ENCODE measurements at regions not wholly inside any gene's neighbourhood (a gene's known extent, or its start where the extent isn't known, plus 50 kb on each side); places are given as distances from the start of the nearest gene placed in this dataset.
A peak's percentile ranks its signal among the peaks of the same experiment; 100 is the strongest.
"Not testable (repeated sequence)": the region's sequence is repeated elsewhere in the genome, so short reads cannot be mapped to it uniquely, and the experiment has no call there.

DNA sequence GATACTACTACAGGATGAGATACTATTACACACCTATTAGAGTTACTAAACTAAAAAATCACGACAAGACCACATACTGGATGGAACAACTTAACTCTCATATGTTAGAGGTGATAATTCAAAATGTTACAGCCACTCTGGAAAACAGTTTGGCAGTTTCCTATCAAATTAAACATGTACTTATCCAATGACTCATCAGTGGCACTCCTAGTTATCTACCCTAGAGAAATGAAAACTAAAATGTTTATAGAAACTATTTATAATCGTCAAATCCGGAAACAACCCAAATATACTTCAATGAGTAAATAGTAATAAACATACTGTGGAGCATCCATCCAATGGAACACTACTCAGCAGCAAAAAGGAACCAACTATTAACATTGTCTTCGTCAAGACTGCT, 137.0 kb upstream of the RBBP8 start:
- in situ Hi-C loops (cut with HindIII; ENCODE audit: low pct_unique_long_range_greater_than_20kb, low sequenced_read_pairs), result no loop called here
- DNase-seq (ENCODE audit: low read depth in 1 of 2, low spot score in 1 of 2), result no peak
- no peak for TF ChIP-seq JUND (IDR thresholded peaks at IDR 0.05; ENCODE audit: low read depth)

DNA sequence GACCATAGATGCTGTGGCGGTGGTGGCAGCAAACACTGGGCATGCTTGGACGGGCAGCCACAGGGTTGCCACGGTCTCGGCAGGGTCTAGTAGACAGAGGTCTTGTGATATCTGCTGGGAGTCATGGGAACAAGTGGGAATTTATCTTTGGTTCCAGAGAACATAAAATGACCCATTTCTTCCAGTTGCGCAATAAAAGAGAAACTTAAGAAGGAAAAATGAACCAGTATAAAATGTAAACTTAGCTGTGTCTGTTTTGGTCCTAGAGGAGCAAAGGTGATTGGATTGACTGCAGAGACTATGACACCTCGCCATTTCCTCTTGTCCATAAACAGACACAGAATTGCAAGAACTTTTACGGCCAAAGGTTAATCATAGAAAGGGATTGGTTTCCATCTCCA, 132.6 kb upstream of the RBBP8 start:
- no peak for DNase-seq (ENCODE audit: low read depth in 1 of 2, low spot score in 1 of 2)
- in situ Hi-C loops (cut with HindIII; ENCODE audit: low pct_unique_long_range_greater_than_20kb, low sequenced_read_pairs), result no loop called here
- TF ChIP-seq JUND (IDR thresholded peaks at IDR 0.05; ENCODE audit: low read depth), result no peak

DNA sequence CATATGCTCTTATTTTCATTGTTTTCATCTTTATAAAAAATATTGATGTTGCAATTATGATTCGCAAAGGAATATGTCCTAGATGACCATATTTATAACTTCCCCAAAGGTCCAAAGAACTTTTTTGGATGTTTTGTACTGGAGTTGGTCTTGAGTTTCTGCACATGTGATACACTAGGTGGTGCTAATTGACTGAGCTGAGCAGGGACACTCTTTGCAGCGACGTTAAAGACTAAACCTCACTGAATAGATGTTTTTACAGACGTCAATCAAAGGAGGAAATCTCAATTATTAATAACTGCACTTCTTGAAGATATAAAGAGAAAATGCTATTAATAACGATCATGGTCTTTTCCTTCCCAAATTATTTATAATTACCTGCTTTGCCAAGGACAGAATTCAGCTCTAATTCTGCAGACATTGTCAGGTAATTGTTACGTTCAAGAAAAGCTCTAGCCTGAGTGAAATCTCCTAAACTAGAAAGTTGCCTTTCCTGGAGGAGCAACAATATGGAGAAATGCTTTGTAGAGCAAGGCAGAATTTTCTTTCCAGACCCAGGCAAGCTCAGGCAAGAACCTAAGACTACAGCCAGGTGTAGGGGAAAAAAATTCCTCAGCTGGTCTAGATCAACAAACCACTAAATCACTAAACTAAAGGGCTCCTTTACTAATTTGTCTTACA, 119.3 kb upstream of the RBBP8 start:
- in situ Hi-C loops (cut with HindIII; ENCODE audit: low pct_unique_long_range_greater_than_20kb, low sequenced_read_pairs), result no loop called here
- no peak for TF ChIP-seq JUND (IDR thresholded peaks at IDR 0.05; ENCODE audit: low read depth)
- DNase-seq (ENCODE audit: low read depth in 1 of 2, low spot score in 1 of 2), result peak; percentile 9 to 72

DNA sequence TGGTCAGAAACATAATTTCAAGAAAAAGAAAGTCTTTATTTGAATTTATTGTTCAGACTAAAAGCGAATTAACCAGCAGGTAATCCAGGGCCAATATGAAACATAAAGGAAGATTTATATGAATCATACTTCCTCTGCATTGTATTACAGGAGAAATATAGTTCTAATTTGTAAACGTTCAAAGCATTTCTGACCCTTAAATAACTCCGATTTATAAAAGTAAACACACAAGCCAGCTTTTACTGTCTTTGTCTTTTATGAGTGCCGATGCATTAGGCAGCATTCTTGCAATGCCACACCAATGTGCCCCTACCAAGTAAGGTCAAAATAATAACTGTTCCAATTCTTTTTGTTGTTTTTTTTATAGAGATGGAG, 118.8 kb upstream of the RBBP8 start:
- TF ChIP-seq JUND (IDR thresholded peaks at IDR 0.05; ENCODE audit: low read depth), result no peak
- no peak for DNase-seq (ENCODE audit: low read depth in 1 of 2, low spot score in 1 of 2)
- in situ Hi-C loops (cut with HindIII; ENCODE audit: low pct_unique_long_range_greater_than_20kb, low sequenced_read_pairs), result no loop called here

DNA sequence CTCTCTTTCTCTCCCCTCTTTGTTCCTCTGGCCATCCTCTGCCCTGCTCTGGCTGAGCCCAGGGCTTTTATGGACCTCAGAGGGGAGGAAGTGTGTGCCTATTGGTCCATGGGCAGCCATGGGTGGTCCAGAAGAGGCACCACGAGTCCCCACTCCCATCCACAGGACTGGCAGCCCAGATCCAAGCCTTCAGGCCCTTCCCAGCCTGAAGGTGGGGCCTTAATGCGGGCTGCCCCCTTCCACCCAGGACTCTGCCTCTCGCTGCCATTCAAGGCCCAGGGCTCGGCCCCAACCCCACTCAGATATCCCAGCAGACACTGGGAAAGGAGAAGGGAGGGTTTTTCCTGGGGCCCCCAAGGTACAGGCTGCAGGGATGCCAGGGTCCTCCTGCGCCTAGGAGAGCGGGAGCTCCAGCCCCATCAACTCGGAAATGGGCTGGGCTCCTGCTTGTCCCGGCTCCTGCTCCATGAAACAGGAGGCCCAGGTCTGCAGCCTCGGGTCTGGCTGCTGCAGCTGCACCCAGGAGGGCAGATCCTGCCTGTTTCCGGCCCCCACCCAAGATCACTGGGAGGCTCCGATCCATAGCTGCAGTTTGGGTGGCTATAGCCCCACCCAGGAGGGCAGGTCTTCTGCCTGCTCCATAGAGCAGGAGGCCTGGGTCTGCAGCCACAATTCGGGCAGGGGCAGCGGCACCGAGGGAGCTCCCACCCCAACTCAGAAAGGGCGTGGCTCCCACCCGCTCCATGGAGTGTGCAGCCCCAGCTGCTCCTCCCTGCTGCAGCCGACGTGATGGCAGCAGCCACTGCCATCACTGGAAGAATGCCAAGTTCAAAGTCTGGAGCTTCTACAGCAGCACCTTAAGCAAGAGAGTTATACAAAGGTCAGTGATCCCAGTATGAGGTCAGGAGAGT, 116.6 kb upstream of the RBBP8 start:
- TF ChIP-seq JUND (IDR thresholded peaks at IDR 0.05; ENCODE audit: low read depth), result no peak
- no peak for DNase-seq (ENCODE audit: low read depth in 1 of 2, low spot score in 1 of 2)
- in situ Hi-C loops (cut with HindIII; ENCODE audit: low pct_unique_long_range_greater_than_20kb, low sequenced_read_pairs), result no loop called here

DNA sequence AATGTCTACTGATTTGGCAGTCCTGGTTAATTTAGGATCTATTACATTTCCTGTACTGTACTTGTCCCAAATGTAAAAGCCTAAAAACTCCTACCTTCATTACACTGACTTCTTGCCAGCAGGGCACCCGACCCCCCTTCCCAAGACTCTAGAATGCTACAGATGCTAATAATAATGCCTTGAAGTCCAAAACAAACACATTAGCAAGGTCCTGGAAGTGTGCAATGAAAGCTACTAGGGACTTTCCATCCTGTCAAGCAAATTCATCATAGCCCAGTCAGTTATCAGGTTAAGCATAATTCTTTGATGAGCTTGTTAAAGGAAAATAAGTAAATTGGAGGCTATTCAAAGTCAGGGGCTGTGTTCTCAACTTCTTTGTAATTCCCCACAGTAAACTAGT, 115.3 kb upstream of the RBBP8 start:
- TF ChIP-seq JUND (IDR thresholded peaks at IDR 0.05; ENCODE audit: low read depth), result no peak
- in situ Hi-C loops (cut with HindIII; ENCODE audit: low pct_unique_long_range_greater_than_20kb, low sequenced_read_pairs), result no loop called here
- DNase-seq (ENCODE audit: low read depth in 1 of 2, low spot score in 1 of 2), result no peak

DNA sequence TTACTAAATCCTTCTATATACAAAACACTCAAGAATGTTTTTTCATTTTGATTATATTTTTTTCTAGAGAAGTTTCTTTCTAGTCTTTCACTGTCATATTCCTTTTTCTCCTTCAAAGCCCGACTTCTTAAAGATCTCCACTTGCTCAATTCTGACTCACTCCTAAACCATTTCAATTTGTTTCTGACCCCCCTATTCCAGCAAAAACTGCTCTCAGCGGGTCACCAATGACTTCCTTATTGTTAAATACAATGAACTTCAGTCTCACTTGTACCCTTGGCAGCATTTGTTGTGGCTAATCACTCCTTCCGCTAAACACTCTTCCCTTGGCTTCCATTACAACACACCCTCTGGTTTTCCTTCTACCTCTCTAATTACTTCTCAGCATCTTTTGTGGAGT, 111.1 kb upstream of the RBBP8 start:
- DNase-seq (ENCODE audit: low read depth in 1 of 2, low spot score in 1 of 2), result no peak
- in situ Hi-C loops (cut with HindIII; ENCODE audit: low pct_unique_long_range_greater_than_20kb, low sequenced_read_pairs), result no loop called here
- TF ChIP-seq JUND (IDR thresholded peaks at IDR 0.05; ENCODE audit: low read depth), result no peak

DNA sequence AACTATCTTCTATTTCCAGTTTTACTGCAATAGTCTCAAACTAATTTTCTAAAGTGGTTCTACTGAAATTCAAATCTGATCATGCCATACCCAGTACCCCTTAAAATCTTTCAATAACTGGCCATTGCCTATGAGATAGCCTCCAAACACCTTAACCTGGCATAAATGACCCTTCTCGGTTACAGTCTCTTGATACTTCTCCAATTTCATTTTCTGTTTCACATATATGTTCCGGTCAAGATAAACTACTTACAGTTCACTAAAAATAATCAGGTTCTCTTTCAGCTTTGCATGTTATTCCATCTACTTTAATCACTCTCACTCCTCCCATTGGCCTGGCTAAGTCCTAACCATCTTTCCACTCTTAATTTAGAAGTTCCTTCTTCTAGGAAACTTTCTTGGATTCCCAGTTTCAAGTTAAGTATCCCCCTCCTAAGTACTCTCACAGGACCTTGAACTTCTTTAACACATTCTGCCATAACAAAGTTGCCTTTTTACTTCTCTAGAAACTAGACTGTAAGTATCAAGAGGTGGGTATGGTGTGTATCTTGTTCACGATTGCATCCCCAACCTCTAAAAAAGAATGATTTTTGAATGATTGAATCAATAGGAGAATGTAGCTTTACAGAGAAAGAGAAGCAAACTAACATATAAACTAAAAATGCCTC, 110.2 kb upstream of the RBBP8 start:
- in situ Hi-C loops (cut with HindIII; ENCODE audit: low pct_unique_long_range_greater_than_20kb, low sequenced_read_pairs), result no loop called here
- DNase-seq (ENCODE audit: low read depth in 1 of 2, low spot score in 1 of 2), result no peak
- TF ChIP-seq JUND (IDR thresholded peaks at IDR 0.05; ENCODE audit: low read depth), result no peak

DNA sequence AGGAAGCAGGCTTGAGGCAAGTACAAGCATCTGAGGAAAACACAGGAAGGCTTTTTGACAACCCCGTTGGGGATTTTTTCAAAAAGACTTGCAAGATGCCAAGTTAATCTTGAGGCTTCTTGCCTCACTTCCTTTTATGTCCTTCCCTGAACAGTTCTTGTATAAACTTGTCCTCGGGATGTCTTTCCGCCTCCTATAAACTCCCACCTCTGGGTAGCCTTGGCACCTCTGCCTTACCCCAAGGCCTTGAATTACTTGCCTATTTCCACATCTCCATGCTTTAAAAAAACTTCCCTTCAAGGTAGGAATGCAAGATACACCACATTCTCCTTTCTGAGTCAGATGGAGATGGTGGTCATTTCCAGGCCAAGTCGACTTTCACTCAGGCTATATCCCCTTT, 106.4 kb upstream of the RBBP8 start:
- TF ChIP-seq JUND (IDR thresholded peaks at IDR 0.05; ENCODE audit: low read depth), result peak; percentile 20; the same call in 1 of the 2 replicates
- in situ Hi-C loops (cut with HindIII; ENCODE audit: low pct_unique_long_range_greater_than_20kb, low sequenced_read_pairs), result no loop called here
- peak in 1 of 2 experiments; percentile 83 for DNase-seq (ENCODE audit: low read depth in 1 of 2, low spot score in 1 of 2)

DNA sequence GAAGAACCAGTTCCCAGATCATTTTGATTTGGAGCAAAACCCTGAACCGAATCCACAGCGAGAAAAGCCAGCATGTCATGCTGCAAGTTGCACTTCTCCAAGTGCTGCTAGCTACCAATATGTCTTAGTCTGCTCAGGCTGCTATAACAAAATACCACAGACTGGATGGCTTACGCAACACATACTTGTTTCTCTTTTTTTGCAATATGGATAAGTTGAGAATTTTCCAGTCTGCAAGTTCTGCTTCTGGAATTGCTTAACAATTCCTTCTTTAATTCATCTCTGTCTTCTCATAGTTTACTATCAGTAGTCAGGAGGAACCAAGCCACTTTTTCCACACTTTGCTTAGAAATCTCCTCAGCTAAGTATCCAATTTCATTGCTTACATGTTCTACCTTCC, 105.9 kb upstream of the RBBP8 start:
- no peak for TF ChIP-seq JUND (IDR thresholded peaks at IDR 0.05; ENCODE audit: low read depth)
- in situ Hi-C loops (cut with HindIII; ENCODE audit: low pct_unique_long_range_greater_than_20kb, low sequenced_read_pairs), result no loop called here
- DNase-seq (ENCODE audit: low read depth in 1 of 2, low spot score in 1 of 2), result no peak

DNA sequence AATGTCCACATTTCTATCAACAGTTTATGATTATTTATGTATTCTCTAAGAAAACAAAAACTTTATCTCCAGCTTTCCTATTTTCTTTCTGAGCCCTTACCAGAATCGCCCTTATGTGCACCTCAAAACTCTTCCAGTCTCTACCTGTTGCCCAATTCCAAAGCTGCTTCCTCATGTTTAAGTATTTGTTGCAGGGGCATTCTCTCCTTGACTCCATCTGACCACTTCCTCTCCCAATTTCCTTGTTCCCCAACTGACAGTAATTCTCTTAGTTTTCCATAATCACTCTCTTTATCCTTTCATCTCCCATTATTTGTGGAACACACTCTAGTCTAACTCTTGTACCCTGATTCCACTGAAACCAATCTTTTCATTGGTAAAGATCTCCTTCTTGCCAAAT, 105.4 kb upstream of the RBBP8 start:
- in situ Hi-C loops (cut with HindIII; ENCODE audit: low pct_unique_long_range_greater_than_20kb, low sequenced_read_pairs), result no loop called here
- no peak for DNase-seq (ENCODE audit: low read depth in 1 of 2, low spot score in 1 of 2)
- TF ChIP-seq JUND (IDR thresholded peaks at IDR 0.05; ENCODE audit: low read depth), result no peak

DNA sequence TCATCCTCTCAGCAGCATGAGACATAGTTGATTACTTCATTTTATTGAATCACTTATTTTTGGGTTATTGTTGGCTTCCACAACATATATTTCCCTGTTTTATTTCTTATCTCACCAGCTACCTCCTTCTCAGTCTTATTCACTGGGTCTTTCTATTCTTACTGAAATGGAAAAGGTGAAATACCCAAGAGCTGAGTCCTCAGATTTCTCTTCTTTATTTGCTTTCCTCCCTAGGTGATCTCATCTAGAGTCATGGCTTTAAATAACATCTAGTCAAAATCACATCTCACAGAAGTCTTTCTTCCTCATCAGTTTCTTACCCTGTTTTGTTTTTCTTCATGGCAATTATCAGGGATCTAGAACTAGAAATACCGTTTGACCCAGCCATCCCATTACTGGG, 105.0 kb upstream of the RBBP8 start:
- DNase-seq (ENCODE audit: low read depth in 1 of 2, low spot score in 1 of 2), result no peak
- in situ Hi-C loops (cut with HindIII; ENCODE audit: low pct_unique_long_range_greater_than_20kb, low sequenced_read_pairs), result no loop called here
- no peak for TF ChIP-seq JUND (IDR thresholded peaks at IDR 0.05; ENCODE audit: low read depth)

DNA sequence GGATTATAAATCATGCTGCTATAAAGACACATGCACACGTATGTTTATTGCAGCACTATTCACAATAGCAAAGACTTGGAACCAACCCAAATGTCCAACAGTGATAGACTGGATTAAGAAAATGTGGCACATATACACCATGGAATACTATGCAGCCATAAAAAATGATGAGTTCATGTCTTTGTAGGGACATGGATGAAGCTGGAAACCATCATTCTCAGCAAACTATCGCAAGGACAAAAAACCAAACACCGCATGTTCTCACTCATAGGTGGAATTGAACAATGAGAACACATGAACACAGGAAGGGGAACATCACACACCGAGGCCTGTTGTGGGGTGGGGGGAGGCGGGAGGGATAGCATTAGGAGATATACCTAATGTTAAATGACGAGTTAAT, 104.5 kb upstream of the RBBP8 start:
- in situ Hi-C loops (cut with HindIII; ENCODE audit: low pct_unique_long_range_greater_than_20kb, low sequenced_read_pairs); DNase-seq (ENCODE audit: low read depth in 1 of 2, low spot score in 1 of 2): not testable (repeated sequence)

Measured in T47D (cell line).